ENCODE measurements at regions not wholly inside any gene's neighbourhood (a gene's known extent, or its start where the extent isn't known, plus 50 kb on each side); places are given as distances from the start of the nearest gene placed in this dataset.

GRCh38 chr12:41731691-41732090 is 413.0 kb downstream of the GXYLT1 start:
- no peaks in the 10 kb centered on the region for H3K4me1 Mint-ChIP-seq
- no peak overlapping the region for H3K4me3 Mint-ChIP-seq
- H3K27me3 Mint-ChIP-seq = no peaks in the 10 kb centered on the region
- H3K27ac Mint-ChIP-seq = no peak overlapping the region
- no peaks in the 10 kb centered on the region for H3K36me3 Mint-ChIP-seq
- no peaks in the 10 kb centered on the region for H3K9me3 Mint-ChIP-seq

- no peaks in the 10 kb centered on the region for H3K4me1 Mint-ChIP-seq
- no peaks in the 10 kb centered on the region for H3K9me3 Mint-ChIP-seq
- H3K27me3 Mint-ChIP-seq = no peaks in the 10 kb centered on the region
- H3K36me3 Mint-ChIP-seq = no peaks in the 10 kb centered on the region
- no peak overlapping the region for H3K4me3 Mint-ChIP-seq
- no peak overlapping the region for H3K27ac Mint-ChIP-seq
Observed at GRCh38 chr12:41731061-41731460, 413.6 kb downstream of the GXYLT1 start.

- Mint-ChIP-seq H3K4me3 (no peak overlapping the region), H3K4me1 (no peaks in the 10 kb centered on the region), H3K27me3 (peaks cover 3% of the 10 kb centered on the region), H3K36me3 (no peaks in the 10 kb centered on the region), H3K27ac (no peak overlapping the region), H3K9me3 (no peaks in the 10 kb centered on the region)
Observed at GRCh38 chr12:41724216-41724615, 420.5 kb downstream of the GXYLT1 start.

GRCh38 chr12:41719214-41719613 is 425.5 kb downstream of the GXYLT1 start:
- Mint-ChIP-seq H3K4me1 (no peaks in the 10 kb centered on the region), H3K4me3 (no peak overlapping the region), H3K9me3 (no peaks in the 10 kb centered on the region), H3K27ac (no peak overlapping the region), H3K36me3 (no peaks in the 10 kb centered on the region), H3K27me3 (no peaks in the 10 kb centered on the region)

- H3K4me1 Mint-ChIP-seq = no peaks in the 10 kb centered on the region
- no peak overlapping the region for H3K27ac Mint-ChIP-seq
- no peaks in the 10 kb centered on the region for H3K9me3 Mint-ChIP-seq
- no peaks in the 10 kb centered on the region for H3K27me3 Mint-ChIP-seq
- no peaks in the 10 kb centered on the region for H3K36me3 Mint-ChIP-seq
- H3K4me3 Mint-ChIP-seq = no peak overlapping the region
Observed at GRCh38 chr12:41715256-41715655, 429.4 kb downstream of the GXYLT1 start.

GRCh38 chr12:41709463-41710285 is 435.0 kb downstream of the GXYLT1 start:
- no peak overlapping the region for H3K27ac Mint-ChIP-seq
- no peaks in the 10 kb centered on the region for H3K9me3 Mint-ChIP-seq
- no peaks in the 10 kb centered on the region for H3K36me3 Mint-ChIP-seq
- H3K27me3 Mint-ChIP-seq = no peaks in the 10 kb centered on the region
- no peaks in the 10 kb centered on the region for H3K4me1 Mint-ChIP-seq
- no peak overlapping the region for H3K4me3 Mint-ChIP-seq

GRCh38 chr12:41709012-41709411 is 435.7 kb downstream of the GXYLT1 start:
- Mint-ChIP-seq H3K4me3 (no peak overlapping the region), H3K4me1 (no peaks in the 10 kb centered on the region), H3K36me3 (no peaks in the 10 kb centered on the region), H3K27me3 (no peaks in the 10 kb centered on the region), H3K27ac (no peak overlapping the region), H3K9me3 (no peaks in the 10 kb centered on the region)

GRCh38 chr12:41706376-41706775 is 438.3 kb downstream of the GXYLT1 start:
- no peaks in the 10 kb centered on the region for H3K36me3 Mint-ChIP-seq
- no peaks in the 10 kb centered on the region for H3K4me1 Mint-ChIP-seq
- H3K4me3 Mint-ChIP-seq = no peak overlapping the region
- no peaks in the 10 kb centered on the region for H3K27me3 Mint-ChIP-seq
- no peak overlapping the region for H3K27ac Mint-ChIP-seq
- H3K9me3 Mint-ChIP-seq = no peaks in the 10 kb centered on the region

GRCh38 chr12:41701943-41702601 is 442.6 kb downstream of the GXYLT1 start:
- H3K9me3 Mint-ChIP-seq = no peaks in the 10 kb centered on the region
- no peaks in the 10 kb centered on the region for H3K36me3 Mint-ChIP-seq
- no peaks in the 10 kb centered on the region for H3K27me3 Mint-ChIP-seq
- no peaks in the 10 kb centered on the region for H3K4me1 Mint-ChIP-seq
- no peak overlapping the region for H3K4me3 Mint-ChIP-seq
- H3K27ac Mint-ChIP-seq = no peak overlapping the region

- Mint-ChIP-seq H3K4me3 (no peak overlapping the region), H3K27ac (no peak overlapping the region)
Observed at GRCh38 chr12:41700940-41701339, 443.7 kb downstream of the GXYLT1 start.

GRCh38 chr12:41699658-41700057 is 445.0 kb downstream of the GXYLT1 start:
- Mint-ChIP-seq H3K27me3 (no peaks in the 10 kb centered on the region), H3K4me1 (no peaks in the 10 kb centered on the region), H3K9me3 (no peaks in the 10 kb centered on the region)

More at GRCh38 chr12:41700940-41701339, 443.7 kb downstream of the GXYLT1 start:
- Mint-ChIP-seq H3K9me3 (no peaks in the 10 kb centered on the region), H3K27me3 (no peaks in the 10 kb centered on the region), H3K4me1 (no peaks in the 10 kb centered on the region), H3K36me3 (no peaks in the 10 kb centered on the region)

GRCh38 chr12:41697161-41697560 is 447.5 kb downstream of the GXYLT1 start:
- H3K4me1 Mint-ChIP-seq = no peaks in the 10 kb centered on the region
- H3K27me3 Mint-ChIP-seq = no peaks in the 10 kb centered on the region

More at GRCh38 chr12:41699658-41700057, 445.0 kb downstream of the GXYLT1 start:
- H3K4me3 Mint-ChIP-seq = no peak overlapping the region
- H3K36me3 Mint-ChIP-seq = no peaks in the 10 kb centered on the region
- no peak overlapping the region for H3K27ac Mint-ChIP-seq

GRCh38 chr12:41684997-41685396 is 459.7 kb downstream of the GXYLT1 start:
- Mint-ChIP-seq H3K27ac (no peak overlapping the region), H3K4me3 (no peak overlapping the region), H3K9me3 (no peaks in the 10 kb centered on the region), H3K4me1 (no peaks in the 10 kb centered on the region), H3K27me3 (peaks cover 2% of the 10 kb centered on the region), H3K36me3 (no peaks in the 10 kb centered on the region)

More at GRCh38 chr12:41697161-41697560, 447.5 kb downstream of the GXYLT1 start:
- H3K27ac Mint-ChIP-seq = no peak overlapping the region
- no peak overlapping the region for H3K4me3 Mint-ChIP-seq
- H3K36me3 Mint-ChIP-seq = no peaks in the 10 kb centered on the region
- no peaks in the 10 kb centered on the region for H3K9me3 Mint-ChIP-seq

GRCh38 chr12:41683513-41684240 is 461.0 kb downstream of the GXYLT1 start:
- Mint-ChIP-seq H3K9me3 (no peaks in the 10 kb centered on the region), H3K4me3 (no peak overlapping the region), H3K36me3 (no peaks in the 10 kb centered on the region), H3K27me3 (peaks cover 2% of the 10 kb centered on the region), H3K4me1 (no peaks in the 10 kb centered on the region), H3K27ac (no peak overlapping the region)

GRCh38 chr12:41683023-41683422 is 461.7 kb downstream of the GXYLT1 start:
- Mint-ChIP-seq H3K27ac (no peak overlapping the region), H3K4me1 (no peaks in the 10 kb centered on the region), H3K4me3 (no peak overlapping the region), H3K36me3 (no peaks in the 10 kb centered on the region), H3K27me3 (peaks cover 2% of the 10 kb centered on the region), H3K9me3 (no peaks in the 10 kb centered on the region)

GRCh38 chr12:41681898-41682297 is 462.8 kb downstream of the GXYLT1 start:
- Mint-ChIP-seq H3K27me3 (peaks cover 2% of the 10 kb centered on the region), H3K4me1 (no peaks in the 10 kb centered on the region)

More at GRCh38 chr12:41681898-41682297, 462.8 kb downstream of the GXYLT1 start:
- Mint-ChIP-seq H3K4me3 (no peak overlapping the region), H3K36me3 (no peaks in the 10 kb centered on the region), H3K27ac (no peak overlapping the region), H3K9me3 (no peaks in the 10 kb centered on the region)

Data from activated naive CD4-positive, alpha-beta T cell treated with anti-CD3 and anti-CD28 coated beads, Interleukin-2, amount 50 U/mL, for 24 hours (primary cell).